Peyer's patch (tissue), 4 donors: ENCODE measurements at regions not wholly inside any gene's neighbourhood (a gene's known extent, or its start where the extent isn't known, plus 50 kb on each side); places are given as distances from the start of the nearest gene placed in this dataset.

Experiments used
- CTCF ChIP-seq, 6 experiments: fragments of 450-650 bp in 4 of 6; fragments of 200-600 bp in 2 of 6; sonication (generic) in 1 of 6; IDR thresholded peaks; one replicate each; pipeline ENCODE4 v1.5.1; 2017 to 2019; ENCODE audit warnings: antibody characterized with exemption in 6 of 6, mild to moderate bottlenecking in 3 of 6, moderate library complexity in 1 of 6
- POLR2A ChIP-seq, 2 donors: fragments of 450-650 bp; IDR thresholded peaks; one replicate each; pipeline ENCODE4 v1.5.1; 2017; ENCODE audit warnings: antibody characterized with exemption in 2 of 2, mild to moderate bottlenecking in 2 of 2, moderate library complexity in 2 of 2

GRCh38 chr2:422676-423435, 135.0 kb upstream of the ALKAL2 start:
- TF ChIP-seq CTCF (IDR thresholded peaks at IDR 0.05) (no peak), POLR2A (IDR thresholded peaks at IDR 0.05) (no peak)
